HG03139 (cell line): ENCODE measurements at regions not wholly inside any gene's neighbourhood (a gene's known extent, or its start where the extent isn't known, plus 50 kb on each side); places are given as distances from the start of the nearest gene placed in this dataset.

Experiments
- ATAC-seq: cut with Tn5 transposase; IDR thresholded peaks from one replicate; pipeline ENCODE4 v1.9.1; 2021; ENCODE audit not compliant: unreplicated experiment

DNA sequence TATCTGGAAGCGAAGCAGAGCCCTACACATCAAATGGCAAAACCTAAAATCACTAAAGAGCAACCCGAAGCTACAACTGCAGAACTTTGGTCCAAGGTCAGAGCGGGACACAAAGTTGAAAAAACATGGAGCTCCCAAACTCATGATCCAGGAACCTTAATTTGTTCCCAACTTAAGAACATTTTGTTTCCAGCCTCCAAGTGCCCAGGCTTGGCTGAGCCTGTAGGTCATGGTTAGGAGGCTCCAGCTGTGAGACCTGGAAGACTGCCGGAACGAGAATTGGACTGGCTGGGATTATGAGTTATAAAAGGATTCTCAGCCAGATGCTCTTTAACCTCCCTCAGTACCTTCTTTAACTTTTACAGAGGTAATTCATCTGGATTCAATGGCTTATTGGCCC lies 349.1 kb upstream of the DDX53 start:
- no peak for ATAC-seq

DNA sequence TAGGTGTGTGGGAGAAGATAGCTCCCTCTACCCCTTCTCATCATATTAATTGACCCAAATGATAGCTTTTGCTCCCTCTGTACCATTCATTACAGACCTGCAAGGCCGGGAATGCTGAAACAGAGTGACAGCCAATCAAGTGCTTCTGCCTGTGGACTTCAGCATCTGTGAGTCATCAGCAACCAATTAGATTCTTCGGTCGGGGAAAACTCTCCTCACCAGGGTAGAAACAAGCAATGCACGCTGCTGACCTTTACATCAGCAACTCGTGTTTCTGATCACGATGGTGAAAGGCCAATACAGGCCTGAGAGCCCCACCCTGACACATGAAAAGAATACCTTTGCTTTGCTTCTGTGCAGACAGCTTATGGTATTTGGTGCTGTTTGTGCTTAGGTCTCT lies 347.2 kb upstream of the DDX53 start:
- ATAC-seq = no peak

DNA sequence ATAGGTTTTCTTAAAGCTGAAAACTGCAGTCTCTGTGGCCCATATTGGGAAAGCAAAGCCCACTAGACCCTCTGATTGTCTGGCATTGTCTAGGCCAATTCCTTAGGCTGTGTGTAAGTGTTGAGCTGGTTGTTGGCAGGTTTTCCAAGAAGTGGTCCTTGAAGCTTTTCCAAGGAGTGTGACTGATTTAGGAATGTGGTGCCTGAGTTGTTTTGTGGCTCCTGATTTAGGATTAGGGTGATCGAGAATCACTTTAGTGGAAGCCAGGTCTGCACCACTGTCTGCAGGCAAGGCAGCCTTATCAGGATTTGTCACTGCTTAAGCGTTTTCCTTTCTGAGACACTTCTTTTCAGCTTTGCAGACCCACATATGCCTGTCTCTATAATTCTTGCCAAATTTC lies 339.0 kb upstream of the DDX53 start:
- no peak for ATAC-seq

DNA sequence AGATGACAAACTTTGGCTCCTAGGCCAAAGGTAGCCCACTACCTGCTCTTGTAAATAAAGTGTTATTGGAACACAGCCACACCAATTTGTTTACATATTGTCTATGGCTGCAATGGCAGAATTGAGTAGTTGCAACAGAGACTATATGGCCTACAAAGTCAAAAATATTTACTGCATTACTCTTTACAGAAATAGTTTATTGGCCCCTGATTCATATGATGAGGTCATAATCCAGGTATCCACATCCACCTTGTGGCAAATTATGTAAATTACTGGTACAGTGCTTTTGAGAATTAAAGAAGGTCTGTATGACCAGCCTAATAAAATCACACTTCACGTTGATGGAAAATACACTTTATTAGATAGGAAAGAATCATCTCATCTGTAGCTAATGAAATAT lies 337.0 kb upstream of the DDX53 start:
- no peak for ATAC-seq

DNA sequence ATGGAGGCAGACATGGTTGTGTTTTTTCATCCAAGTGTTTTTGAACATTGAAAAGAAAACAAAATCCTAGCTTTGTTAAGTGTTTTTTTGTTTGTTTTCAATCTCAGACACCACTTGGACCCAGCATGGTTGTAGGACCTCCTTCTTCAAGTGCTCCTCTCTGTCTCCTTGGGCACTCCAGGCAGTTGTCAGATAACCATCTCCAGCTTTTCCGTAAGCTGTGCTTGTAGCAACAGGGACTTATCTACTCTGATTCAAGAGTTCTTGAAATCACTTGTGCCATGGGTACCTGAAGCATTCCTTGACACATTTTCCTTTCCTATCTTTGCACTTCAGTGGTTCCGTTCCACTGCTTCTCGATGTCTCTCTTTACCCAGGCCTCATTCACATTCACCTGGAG lies 334.9 kb upstream of the DDX53 start:
- no peak for ATAC-seq

DNA sequence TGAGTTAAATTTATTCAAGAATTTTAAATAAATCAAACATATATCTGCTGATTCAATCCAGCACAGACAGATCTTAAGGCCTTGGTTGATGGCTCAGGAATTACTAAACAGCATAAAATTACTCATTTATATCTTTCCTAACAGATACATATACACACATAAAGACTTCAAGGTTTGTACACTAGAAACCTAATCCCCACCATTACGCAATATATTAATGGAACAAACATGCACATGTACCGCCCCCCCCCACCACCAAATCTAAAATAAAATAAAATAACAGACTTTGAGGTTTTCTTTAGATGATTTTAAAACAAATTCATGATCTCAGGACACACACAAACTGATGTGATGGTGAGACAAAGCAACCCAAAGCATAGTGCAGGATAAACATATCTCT lies 333.9 kb upstream of the DDX53 start:
- no peak for ATAC-seq

DNA sequence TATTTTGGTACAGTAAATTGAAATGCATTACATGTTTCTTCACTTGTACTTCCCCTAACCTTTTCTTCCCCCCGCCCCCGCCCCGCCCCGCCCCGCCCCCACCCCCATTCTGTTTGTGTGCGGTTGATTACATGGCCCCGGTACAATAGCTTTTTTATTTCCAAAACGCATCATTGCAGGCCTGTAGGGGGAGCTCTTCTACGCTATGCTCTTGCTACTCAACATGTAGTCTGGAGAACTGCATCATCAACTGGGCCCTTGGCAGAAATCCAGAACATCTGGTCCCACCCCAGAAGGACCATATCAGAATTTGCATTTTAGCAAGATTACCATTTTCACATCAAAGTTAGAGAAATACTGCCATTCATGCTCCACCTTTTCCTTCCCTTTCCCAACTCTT lies 333.3 kb upstream of the DDX53 start:
- no peak for ATAC-seq

DNA sequence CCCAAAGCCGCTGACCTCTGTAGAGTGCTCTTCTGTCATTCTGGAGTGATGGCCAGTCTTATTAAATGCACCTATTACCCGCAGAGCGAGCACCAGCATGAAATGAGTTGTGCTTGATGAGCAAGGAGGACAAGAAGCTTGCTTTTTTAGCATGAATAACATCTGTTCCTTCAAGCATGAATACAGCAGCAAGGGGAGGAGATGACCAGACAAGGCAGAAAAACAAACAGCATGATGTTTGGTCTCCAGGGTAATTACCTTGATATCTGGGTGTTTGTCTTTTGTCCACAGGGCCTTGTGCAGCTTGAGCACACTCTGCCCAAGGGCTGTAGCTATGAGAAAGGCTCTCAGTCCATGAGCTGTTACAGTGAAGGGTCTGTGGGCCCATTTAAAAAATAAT lies 324.8 kb upstream of the DDX53 start:
- no peak for ATAC-seq

DNA sequence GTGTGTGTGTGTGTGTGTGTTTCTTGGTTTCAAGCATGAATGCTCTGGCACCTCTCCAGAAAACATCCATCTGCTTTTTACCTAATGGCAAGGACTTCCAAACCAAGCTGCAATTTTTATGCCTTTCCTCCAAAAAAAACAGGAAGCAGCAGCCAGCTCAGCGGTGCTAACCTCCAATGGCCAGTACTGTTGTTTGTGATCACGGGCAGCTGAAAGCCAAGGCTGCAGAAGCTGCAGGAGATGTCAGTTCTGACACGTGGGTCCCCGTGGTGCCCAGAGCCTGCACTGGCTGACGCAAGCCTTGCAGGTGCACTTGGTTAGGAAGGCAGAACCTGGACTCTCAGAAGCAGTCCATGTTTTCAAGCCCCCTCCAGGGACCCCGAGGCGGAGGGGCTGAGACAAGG lies 313.6 kb upstream of the DDX53 start:
- ATAC-seq = no peak

DNA sequence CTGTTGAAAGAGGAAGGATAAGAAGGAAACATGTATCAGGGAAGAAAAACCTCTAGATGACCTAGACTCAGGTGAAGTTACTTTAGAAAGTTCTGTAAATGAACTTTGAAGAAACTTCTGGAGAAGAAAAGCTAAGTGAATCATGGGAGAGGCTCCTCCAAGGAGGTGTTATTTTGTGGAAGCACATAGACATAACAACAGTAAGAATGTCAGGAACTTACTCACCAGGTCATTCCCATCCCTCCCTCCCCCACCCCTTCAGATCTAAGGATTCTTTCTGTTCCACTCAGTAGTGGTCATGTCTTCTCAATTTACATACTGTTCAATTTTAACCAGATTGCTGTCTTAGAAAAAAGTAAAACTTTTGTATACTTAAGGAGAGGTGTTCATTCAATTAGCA lies 310.5 kb upstream of the DDX53 start:
- ATAC-seq = no peak

DNA sequence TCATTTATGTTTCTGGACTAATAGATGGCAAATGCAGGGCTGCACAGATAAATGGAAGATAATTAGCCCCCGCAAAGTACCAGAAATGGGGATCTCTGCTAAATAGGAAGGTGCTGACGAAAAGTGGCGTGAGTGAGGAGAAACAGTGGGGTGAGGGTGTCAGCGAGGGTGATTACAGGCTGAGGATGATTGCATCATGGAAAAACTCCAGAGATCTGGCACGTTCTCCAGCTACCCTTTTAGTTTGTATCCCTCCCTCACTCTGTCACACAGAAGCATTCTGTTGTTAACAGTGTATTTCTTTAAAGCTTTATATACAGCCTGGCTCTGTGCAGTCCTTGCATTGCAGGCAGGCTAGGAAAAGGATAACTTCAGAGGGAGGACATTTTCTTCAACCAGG lies 309.6 kb upstream of the DDX53 start:
- ATAC-seq = no peak

DNA sequence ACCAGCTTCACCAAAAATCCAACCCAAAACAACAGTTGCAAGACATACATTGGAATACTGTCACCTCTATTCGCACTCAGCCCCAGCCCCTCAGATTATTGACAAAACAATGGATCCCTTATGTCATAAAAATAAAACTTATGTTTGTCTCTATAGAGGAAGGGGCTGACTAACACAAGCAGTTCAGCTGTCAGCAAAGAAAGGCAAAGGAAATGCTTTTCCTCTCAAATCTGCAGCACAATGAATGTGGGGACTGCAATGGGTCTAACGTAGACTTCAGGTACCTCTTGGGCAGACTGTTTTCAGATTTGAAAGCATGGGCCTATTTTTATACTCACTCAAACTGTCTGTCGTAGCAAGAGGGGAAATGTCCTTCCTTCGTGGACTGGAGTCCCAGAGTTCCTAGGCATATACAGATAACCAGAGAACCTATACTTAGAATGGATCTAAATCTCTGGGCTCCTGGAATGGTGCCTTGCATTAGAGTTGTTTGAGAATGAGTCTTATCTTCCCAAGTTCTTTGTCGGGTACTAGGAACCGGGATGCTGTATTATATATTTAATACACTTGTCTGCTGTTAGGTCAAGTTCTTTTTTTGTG lies 307.7 kb upstream of the DDX53 start:
- no peak for ATAC-seq

DNA sequence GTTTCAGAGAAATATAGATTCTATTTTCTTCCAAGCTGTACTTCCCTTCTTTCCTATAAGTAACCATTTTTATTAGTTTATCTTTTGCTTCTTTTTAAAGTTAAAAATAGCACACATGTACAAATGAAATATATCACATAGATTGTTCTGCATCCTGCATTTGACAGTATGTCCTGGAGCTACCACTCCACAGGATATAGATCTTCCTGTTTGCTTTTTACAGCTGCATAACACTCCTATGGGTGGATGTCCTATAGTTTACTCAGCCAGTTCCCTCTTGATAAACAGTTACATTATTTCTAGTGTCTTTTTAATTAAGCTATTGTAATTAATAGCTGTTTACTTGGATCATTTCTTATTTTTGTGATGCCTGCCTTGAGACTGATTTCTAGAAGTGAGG lies 301.6 kb upstream of the DDX53 start:
- ATAC-seq = no peak

DNA sequence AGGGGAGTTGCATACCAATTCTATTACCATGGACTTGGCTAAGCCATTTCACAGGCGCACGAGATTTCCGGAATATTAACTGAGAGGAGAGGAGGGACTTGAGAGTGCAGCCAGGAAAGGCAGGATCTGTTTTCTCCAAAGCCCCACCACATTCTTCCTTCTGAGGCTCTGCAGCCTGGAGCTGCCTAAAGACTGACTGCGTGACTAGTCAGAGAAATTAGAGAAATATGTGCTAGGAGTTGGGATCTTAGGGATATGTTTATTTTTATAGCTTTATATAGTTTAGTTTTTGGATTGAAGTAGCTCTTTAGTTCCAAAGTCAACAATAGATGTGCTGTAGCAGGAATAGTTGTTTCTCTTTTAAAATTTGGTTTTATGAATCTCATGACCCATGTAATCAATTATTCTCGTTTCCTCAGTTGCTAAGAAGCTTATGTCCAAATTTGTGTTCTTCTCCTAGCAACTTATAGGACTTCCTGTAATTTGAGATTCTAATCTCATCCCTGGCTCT lies 300.1 kb upstream of the DDX53 start:
- no peak for ATAC-seq

DNA sequence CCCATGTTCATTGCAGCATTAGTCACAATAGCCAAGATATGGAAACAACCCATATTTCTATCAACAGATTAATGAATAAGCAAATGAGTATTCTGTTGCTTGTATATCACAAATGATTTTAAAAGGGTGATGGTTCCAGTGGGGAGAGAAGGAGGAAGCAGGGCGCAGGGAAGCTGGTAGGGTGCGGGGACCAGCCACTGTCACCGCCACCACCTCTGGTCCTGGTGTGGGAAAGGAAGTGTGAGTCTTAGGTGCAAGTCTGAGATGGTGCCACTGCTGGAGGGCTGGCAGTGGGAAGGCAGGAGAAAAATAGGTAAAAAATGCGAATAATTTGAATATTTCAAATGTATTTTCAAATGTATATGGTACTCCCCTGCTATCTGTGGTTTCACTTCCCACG lies 286.8 kb upstream of the DDX53 start:
- no peak for ATAC-seq

DNA sequence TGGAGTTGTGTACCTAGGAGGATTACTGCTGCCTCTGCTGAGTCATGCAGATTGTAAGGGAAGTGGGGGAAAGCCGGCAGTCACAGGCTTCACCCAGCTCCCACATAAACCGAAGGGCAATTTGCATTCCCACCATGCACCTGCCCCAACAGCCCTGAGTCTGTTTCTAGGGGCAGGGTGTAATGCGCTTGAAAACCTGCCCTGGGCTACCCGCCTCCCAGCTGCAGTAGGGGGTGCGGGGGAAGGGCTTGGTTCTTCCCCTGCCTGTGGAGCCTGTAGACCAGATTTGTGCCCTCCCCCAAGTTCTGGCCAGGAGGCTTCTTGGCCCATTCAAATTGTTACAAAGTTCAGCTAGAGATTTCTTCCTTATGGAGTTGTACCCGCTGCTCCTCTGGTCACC lies 269.2 kb upstream of the DDX53 start:
- ATAC-seq = no peak

DNA sequence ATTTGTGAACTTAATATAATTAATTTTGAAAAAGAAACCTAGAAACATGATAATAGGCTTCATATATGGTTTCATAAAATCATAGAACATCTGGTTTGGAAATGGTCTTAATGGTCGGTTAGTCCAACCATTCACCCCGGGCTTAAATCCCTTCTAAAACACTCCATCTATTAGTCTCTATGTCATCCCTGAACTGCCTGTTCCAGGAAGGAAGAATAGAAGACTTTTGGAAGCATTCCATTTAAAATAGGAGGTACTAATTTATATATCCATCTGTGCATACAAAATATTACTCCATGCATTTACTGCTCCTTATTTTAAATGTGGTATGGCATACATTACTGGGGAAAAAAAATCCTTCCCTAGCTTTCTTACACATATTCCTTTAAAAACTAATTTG lies 262.2 kb upstream of the DDX53 start:
- no peak for ATAC-seq

DNA sequence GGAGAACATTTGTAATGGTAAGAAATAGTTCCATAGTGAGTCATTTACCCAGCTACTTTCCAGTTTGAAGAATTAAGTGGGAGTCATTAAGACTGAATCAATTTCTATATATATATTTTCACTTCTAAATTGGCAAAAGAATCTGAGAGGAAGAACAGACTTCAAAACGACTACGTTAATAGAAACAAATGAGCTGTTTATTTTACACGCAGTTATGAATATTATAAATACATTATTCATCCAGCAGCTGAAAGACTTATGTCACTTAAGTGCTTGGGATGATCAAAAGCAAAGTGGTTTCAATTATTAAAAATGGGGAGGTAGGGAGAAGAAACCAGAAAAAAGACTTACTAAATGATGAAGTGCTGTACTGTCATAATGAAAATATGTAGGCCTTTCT lies 260.5 kb upstream of the DDX53 start:
- no peak for ATAC-seq

DNA sequence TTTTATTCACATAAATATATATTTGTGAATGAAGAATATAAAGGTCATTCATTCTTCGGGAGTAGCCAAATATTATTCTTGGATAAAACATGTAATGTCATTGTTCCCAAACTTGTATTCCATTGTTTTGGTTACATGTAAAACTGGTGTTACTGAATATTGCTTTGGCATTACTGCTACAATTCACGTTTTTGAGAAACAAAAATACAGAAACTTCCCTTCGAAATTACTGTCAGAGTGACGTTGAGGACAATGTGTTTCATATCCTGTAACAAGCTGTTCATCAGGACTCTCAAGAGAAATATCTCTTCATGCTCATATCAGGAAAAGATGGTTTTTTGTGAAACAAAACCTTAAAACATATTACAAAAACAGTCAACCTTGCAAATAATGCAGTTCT lies 258.9 kb upstream of the DDX53 start:
- ATAC-seq = no peak

DNA sequence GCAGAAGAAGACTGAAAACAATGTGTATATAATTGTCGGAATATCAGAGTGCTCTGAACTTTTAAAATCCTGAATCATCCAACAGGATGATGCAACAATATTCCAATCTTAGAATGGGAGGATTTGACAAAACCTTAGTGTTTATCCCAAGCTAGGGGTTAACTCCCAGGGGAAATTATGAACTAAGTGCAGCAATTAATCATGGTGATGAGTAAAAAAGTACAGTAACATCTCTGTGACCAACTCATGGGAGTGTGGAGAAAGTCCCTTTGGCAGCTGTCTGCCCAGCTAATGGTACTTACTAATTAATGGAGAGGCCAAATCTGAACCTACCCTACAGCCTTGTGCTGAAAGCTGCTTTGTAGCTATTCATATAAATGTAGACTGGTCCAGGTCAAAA lies 257.6 kb upstream of the DDX53 start:
- no peak for ATAC-seq

DNA sequence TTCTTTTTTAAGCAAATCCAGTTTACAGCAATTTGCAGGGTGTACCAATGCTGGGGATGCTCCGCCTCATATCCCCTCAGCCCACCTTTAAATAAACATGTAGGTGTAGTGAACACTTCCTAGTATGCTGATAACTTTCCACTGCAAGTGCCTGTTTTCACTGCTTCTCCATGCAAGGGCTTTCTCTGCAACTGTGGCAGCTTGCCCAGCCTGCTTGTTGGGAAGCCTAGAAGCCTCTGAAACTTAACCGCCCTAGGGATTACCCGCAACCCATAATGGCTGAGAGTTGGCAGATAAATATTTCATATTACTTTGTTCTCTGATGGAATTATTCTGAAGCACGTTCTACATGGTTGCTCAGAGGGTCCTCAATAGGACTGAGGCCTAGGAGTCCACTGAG lies 253.7 kb upstream of the DDX53 start:
- ATAC-seq = no peak

DNA sequence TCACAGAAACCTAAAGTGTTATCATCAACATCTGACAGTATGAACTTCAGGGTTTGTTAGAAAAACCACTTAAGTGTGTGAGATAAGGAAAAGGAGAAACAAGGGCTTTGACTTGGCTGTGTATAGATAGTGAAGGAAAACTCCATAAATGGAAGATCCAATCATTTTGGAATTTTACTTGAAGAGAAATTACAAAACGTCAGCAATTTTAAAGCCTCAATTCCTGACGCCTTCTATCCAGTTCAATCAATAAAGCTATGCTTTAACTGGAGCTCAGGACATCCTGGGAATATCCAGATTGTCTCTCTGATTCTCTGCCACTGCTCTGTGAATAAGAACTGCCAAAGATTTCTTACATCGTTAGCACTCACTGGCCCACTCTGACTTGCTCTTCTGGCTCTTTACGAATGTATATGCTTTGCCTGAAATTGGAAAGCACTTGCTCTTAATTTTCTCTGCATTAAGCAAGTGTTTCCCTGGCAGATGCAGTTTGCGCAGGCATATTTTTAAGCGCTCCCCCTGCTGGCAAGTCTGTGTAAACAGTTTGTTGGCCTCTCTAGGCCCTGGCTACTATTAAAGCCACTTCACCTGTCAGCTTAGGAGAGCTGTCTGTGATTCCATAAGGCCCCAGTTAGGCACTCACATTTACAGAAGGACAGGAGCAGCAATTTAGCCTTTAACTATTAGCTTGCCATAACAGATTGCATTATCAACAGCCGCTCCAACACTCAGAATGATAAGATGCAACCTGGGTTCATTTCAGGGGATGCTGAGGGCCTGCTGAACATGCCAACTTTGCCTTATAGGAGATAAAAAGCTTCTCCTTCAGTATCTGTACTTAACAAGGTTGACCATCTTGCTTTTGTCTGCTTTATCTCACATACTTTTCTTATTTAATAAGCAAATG lies 251.4 kb upstream of the DDX53 start:
- peak; percentile 81 for ATAC-seq
